PFSK-1 (cell line): ENCODE measurements at regions not wholly inside any gene's neighbourhood (a gene's known extent, or its start where the extent isn't known, plus 50 kb on each side); places are given as distances from the start of the nearest gene placed in this dataset.

ENCODE experiments used
- POLR2AphosphoS5 ChIP-seq: IDR thresholded peaks from 2 replicates; pipeline ENCODE4 v1.6.1; 2012; ENCODE audit warnings: low read depth, mild to moderate bottlenecking, control low read depth, low read length, moderate library complexity
- TAF1 ChIP-seq: IDR thresholded peaks from 2 replicates; pipeline ENCODE4 v1.6.1; 2012; ENCODE audit warnings: low read length, control low read depth, borderline replicate concordance; ENCODE audit not compliant: insufficient read depth

DNA sequence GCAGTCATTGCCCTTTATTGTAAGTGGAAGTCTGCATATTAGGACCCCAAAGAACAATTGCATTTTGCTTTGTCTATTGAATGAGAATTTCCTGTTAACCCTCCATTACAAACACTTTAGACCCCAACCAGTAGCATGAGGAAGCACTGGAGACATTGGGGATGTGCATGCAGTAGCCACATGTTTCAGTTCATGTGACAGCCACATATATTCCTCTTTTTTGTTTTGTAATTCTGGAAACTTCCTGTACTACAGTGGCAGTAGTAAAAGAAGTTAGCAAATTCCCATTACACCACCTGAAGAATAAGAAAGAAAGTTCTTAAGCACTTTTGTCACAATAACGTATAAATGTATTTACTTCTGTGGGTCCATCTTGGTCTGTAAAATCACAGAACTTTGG, 281.1 kb upstream of the SLC14A2 start:
- TF ChIP-seq POLR2AphosphoS5 (no peak), TAF1 (no peak)
